DMS 273 treated with DMSO at 0.1 percent for 48 hours (cell line): ENCODE measurements at regions not wholly inside any gene's neighbourhood (a gene's known extent, or its start where the extent isn't known, plus 50 kb on each side); places are given as distances from the start of the nearest gene placed in this dataset.
A peak's percentile ranks its signal among the peaks of the same experiment; 100 is the strongest.

ENCODE experiments used
- DNase-seq: peaks from one replicate; lab custom pipeline; 2025; lab: John Stamatoyannopoulos, UW

DNA sequence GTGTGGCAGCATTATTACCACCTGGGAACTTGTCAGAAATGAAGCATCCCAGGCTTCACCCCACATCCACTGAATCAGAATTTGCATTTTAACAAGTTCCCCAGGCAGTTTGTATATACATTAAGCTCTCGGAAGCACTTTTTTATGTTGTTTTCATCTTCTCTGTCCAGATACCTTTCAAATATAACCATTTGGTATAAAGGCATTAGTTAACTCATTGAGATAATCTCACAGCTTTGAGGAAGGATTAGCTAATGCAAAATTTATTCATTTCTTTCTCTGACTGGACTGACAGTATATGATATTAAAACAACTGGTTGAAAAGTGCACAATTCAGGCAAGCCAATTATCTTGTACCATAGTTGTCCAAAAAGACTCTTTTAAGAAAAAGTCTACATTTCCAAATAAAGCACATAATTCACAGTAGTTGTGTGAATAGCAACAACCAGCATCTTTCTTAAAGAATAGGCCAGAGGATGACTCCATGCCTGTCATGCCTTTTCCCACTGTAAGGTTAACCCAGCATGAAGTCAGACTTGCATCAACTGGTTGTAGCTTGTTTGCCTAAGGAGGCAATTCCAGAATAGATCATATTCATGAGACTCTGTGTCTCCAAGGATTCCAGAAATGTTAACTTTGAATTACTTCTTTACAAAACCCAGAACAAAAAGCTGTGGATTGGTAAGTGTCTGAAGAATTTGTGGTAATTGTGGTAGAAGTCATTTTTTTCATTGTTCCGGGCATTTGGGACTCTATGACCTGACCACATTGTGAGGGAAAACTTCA, 254.3 kb upstream of the SESN3 start:
- no peak for DNase-seq

DNA sequence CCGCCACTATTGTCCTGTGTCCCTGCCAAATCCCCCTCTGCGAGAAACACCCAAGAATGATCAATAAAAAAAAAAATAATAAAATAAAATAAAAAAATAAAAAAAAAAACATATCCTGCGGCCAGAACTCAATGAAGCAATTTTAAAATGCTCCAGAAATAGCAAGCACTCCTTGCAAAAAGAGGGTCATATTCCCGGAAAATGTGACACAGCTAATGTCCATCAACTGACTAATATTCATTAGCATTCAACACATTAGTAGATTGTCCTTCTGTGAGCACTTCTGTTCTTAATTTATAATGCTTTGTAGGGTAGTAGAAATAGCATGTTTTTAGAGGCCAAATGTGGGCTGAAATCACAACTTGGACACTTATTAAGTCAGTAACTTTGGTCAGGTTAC, 252.3 kb upstream of the SESN3 start:
- DNase-seq, result no peak

DNA sequence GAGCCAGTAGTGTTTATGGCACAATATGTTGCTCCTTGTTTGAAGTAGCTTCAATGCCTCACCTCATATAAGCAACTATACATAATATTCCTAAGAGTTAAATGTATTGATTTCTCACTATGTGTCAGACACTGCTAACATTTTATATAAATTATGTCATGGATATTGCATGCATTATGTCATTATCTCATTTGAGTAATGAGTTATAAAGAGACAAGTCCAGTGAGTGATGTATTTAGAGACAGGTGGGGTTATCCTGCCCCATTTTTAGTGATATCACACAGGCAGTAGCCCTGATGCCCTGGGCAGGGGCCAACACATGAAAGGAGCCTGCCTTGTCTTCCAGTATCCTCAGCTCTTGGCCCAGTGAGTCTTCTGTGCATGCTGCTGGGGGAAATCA, 247.0 kb upstream of the SESN3 start:
- DNase-seq, result no peak

DNA sequence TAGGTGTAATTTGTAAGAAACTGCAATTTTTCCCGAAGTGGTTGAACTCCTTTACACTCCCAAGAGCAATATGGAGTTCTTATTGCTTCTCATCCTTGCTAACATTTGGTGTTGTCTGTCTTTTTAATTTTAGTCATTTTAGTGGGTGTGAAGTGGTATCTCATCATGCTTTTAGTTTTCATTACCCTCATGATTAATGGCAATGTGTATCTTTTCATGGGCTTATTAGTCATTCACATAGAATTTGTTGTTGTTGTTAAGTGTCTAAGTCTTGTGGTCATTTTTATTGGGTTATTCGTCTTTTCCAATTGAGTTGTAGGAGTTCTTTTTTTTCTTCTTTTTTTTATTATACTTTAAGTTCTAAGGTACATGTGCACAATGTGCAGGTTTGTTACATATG, 238.3 kb upstream of the SESN3 start:
- no peak for DNase-seq

DNA sequence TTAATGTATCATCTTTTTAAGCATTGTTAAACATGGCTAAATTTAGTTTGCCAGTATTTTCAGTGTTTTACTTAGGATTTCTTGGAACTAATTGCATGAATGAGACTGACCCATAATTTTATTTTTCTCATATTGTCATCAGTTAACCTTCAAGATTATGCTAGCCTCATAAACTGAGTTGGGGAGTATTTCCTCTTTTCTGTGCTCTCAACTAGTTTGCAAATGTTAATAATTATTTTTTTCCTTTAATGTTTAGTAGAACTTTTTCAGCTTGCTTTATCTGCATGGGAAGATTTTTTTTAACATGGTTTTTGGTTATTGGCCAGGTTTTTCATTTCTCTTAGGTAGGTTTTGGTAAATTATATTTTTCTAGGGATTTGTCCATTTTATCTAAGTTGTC, 235.4 kb upstream of the SESN3 start:
- no peak for DNase-seq

DNA sequence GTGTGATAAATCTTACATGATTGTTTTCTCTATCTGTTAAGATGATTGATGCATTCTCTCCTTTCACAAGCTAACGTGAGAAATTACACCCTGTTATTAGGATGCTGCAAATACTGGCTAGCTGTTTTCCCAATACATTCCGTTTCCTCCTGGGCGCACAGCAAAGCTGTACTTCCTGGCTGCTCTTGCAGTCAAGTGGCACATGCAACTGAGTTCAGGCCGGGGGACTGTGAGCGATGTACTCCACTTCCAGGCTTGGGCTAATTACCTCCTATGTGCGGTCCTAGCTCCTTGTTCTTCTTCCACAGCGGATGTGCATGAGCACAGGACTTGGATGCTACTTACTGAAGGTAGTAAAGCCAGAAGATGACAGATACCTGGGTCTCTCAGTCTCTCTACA, 234.9 kb upstream of the SESN3 start:
- no peak for DNase-seq

DNA sequence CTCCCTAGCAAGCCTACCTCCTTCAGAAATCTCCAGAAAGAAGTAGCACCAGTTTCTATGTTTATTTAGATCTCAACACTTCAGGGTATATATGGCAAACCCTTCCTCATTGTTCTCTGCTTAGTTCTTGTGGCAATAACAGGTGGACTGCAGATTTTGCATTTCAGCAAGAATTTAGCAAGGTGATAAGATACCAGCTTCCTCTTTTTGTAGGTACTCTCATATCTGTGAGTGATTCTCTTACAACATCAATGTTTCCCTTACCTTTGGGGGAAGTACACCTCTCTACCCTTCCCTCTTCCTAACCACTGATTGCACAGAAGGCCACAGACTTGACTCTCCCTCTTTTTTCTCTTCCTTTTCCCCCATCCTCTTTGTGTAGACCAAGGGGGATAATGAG, 230.9 kb upstream of the SESN3 start:
- no peak for DNase-seq

DNA sequence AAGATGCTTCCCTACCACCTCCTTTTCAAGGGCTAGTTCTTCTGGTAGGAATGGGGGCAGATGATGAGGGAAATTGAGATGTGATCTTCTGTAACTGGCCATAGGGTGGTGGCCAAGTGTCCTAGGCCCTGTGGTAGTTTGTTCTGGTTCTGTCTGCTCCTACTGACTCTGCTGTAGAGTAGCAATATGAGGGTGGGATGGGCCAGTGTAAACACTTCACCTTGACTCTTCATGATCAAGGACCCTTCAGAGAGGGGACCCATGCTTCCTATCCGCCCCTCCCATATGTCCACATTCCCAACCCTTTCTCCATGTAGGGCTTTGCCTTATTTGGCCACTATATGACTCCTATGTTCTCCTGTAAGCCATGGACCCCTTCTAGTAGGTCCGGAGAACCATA, 230.3 kb upstream of the SESN3 start:
- no peak for DNase-seq

DNA sequence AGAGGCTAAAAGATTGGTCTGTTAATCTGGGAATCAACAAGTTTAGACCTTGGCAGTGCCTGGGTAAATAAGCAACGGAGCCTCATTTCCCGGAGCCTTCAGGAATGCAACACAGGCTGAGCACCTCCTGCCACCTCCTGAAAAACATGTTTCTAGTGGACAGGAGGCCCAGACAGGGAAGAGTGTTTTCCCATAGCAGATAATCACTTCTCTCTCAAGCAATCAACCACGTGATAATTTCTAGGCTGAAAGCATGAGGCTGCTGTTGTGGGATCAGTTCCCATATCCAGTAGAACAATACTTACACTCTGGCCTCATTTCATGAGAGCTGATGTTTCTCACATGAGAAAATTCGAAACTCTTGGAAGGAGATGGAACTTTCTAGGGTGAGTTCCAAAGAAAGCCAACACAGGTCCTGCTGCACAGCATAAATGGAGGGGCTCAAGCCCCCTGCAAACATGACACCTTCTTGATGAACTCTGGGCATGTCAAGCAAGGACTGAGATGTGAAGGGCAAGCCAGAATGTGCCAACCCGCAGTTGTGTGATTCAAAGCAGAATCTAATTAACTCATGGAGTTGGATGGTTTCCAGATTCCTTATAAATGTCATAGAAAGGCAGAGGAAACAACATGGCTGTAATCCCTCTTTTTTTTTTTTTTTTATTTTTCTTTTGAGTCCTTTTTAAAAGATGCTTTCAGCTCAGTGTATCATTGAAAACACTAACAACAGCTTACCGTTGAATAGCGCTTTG, 228.5 kb upstream of the SESN3 start:
- peak; percentile 6 for DNase-seq

DNA sequence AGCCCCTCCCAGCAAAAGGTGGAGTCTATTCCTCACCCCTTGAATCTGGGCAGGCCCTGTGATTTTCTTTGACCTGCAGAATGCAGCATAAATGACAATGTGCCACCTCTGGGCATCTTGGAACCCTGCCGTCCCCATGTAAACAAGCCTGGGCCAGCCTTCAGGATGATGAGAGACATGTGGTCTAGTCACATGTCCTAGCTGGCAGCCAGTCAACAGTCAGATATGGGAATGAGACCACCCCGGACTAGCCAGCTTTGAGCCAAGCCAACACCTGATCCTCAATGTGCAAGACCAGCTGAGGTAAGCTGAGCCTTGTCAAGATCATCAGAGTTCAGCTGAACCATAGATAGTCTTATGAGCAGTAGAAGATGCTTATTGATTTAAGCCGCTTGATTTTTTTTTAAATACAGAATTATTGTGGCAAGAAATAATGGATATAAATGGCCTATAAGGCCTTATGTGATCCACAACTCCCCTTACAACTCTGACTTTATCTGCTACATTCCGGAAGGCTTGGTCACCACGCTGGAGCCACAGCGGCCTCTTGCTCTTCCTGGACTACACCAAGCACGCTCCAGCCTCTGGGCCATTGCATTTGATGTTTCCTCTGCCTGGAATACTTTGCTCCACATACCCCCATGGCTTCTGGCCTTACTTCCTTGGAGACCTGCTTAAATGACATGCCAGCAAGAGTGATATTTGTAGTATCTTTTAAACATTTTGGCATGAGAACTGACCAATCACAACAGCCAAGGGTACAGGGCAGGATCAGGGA, 225.9 kb upstream of the SESN3 start:
- DNase-seq, result no peak

DNA sequence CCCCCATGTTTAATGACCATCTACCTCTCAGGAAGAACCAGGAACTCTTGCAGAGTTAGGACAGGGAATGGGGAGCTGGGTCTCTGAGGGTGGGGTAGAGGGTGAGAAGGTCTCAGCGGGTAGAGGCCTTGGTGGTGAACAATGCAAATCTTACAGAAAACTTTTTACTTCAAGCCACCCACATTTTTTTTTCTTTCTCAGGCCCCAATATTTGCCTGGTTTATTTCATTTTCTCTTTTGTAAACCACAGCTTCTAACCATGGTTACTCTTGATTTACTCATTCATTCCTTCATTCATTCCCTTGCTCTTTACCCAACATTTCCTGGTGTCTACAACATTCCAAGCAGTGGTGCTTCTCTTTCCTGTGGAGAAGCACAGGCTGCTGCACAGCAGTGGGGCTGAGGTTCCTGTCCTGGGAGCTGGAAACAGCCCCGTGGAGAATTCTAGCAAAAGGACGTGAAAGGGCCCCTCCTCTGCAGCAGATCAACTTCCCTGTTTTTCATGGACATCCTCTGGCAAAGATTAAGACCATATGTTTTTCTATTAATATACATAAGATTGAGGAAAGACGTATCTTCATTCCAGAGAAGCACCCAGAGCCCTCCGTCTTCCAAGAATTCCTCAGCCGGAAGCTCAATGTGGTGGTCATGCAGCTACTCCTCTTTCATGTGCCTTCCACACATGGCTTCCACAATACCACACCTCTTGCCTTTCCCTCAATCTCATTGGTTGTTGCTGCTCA, 224.4 kb upstream of the SESN3 start:
- no peak for DNase-seq

DNA sequence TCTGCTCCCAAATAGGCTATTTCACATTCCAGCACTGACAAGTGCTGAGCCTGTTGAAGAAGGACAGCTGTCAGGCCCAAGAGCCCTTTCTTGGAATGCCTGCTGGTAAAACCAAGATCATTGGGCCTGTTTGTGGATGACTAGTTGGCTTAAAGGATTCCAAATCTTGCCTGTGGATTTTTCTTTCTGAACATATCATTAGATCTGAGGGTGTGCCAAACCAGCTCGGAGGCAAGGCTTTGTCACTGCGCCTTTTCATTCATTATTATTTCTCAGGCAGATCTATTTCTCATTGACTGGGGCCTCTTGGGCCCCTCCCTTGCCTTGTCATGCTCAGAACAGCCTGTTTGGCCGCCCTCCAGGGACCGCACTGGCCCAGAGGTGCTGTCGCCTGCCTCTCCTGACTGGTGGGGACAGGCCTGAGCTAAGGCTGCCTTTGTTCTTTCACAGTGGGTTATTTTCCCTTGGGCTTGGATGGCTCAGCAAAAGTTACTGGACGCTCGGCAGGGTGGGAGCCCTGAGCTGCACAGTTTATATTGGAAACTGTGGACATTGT, 222.7 kb upstream of the SESN3 start:
- DNase-seq, result no peak

DNA sequence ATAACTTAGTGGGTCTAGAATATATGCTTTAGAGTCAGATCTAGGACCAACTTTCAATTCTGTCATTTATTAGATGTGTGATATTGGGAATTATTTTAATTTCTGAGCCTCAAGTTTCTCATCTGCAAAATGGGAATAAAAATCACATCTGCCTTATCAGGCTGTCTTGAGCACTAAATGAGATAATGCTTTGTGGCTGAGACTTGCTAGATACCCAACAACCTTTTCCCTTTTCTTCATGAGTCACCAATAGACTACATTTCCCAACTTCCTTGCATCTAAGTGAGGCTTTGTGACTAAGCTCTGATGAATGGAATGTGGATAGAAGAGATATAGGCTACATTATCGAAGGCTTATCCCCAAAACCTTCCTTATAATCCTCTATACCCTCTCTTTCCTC, 220.7 kb upstream of the SESN3 start:
- DNase-seq, result no peak

DNA sequence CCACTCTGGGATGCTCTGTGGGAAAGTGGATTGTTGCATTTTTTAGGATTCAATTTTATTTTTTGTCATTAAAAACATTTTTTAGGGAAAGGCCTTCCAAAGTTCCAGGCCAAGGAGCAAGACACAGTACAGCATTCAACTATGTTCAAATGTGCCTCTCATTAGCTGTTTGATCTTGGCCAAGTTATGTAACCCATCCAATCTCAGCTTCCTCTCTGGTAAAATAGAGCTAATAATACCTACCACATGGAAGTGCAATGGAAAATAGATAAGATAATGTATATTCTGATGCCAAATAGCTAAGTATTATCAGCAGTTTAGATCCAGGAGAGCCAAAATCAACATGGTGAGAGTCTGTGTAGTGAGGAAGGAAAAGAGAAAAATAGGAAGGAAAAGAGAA, 220.3 kb upstream of the SESN3 start:
- DNase-seq, result no peak

DNA sequence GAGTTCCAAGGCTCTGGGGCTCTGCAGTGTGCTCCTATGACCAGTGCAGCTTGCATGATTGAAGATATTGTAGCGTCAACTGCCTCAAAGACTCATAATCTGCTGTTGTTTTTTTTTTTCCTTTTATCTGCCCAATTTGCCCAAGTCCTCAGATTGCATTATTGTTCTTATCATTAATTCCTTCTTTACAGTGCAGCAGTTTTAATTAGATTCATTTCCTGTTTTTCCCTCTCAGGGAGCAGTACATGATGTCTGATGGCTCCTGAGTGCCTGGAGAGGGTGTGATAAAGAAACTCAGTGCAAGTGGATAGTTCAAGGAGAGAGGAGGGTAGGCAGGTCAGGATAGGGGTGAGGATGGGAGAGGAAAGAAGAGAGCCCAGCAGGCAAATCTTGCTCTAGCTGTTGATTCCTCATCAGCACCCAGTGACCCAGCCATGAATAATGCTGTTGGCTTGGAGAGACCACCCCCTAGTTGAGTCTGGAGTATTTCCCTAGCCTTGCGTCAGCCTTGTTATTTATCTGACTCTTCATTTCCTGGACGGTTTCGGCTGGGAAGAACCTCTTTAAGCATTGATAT, 219.6 kb upstream of the SESN3 start:
- no peak for DNase-seq

DNA sequence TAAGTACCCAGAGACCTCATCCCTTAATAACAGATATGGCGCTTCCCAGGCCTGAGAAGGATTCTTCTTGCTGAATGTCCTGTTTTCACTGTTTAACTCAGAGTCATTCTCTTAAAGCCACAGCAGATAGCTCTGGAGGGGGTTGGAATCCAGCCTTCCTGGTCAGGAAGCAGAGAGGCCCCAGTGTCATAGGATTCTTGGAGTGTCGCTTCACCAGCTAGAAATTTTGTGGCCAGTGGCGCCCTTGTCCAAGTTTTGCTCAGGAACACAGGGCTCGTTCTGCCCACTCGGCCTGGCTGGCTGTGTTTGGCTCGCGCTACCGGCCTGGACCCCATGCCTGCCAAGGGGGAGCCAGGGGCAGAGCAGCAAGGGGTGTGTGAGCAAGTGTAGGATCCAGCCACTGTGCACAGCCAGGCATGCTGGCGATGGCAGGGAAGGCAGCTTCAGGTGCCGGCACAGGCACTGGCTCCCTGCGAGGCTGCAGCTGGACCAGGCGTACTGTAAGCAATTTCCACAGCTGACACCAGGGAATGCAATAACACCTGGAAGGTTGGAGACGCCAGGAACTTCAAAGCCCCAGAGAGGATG, 214.8 kb upstream of the SESN3 start:
- no peak for DNase-seq

DNA sequence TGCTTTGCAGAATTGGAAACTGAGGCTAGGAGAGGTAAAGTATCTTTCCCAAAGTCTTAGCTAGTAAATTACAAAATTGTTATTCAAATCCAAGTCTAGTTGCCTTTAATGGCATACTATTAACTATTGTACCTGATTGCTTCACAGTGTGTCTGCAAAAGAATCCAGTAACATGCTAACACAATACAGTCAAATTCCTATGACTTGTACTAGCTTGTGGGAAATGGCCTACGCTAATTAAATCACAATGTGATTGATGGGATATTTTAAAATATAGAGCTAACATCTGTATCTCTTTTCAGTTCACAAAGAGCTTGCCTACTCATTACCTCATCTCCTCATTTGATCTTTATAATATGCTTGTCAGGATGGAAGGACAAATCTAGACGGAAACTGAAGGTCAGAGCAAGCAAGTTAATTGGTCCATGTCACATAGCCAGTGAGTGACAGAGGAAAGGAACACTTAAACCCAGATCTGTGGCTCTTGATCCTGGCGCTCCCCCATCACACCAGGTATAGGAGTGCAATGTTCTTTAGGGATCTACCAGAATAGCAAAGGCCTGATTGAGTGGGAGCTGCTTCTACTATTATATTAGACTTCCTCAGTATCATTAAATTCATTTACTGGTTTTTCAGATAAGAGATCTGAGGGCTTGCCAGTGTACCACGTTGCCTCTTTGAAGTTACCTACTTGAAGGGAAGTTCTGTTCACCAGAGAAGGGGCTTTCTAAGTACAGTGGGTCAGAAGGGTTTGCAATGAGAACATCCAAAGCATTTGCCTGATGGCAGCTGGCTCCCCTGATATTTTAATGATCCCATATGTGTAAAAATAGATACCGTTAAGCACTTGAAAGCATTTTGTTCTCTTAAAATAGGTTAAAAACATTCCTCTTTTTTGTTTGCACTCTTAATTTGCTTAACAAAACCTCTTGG, 213.6 kb upstream of the SESN3 start:
- DNase-seq, result peak; percentile 2

DNA sequence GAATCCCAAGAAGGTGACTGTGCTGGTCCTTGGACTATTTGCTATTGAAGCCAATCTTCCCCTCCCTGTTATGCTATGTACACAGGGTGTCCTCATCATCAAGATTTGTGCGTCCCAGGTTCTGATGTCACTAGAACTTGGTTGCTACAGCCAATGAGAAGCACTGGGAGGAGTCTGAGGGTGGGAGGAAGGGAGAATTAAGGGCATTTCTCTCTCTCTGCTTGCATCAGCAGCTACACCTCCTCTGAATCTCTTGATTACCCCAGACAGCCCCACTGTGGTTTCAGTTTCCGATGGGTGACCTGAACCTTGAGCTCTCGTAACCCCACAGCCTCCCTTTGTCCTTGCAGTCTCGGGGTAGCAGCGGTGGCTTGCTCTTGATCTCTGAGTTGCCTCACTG, 212.4 kb upstream of the SESN3 start:
- DNase-seq, result no peak

DNA sequence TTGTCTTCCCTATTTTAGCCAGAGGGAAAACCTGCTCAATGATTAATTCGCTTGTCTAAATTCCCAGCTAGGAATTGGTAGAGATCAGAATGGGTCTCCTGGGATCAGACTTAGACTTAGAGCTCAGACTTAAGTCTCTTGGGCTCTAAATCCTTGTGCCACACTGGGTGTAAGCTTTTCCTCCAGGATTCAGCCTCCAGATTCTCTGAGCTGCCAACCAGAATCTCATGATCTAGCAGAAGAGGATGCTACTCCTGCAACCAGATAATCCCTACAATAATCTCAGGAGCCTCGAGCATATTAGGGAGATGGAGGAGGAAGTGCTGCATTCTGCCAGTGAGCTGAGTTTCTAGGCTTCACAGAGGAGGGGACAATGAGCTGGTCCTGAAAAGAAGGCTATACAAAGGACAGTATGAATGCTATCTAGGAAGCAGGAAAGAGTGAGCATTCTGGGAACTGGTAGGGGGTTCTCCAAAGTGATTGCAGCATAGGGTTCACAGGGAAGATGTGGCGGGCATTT, 211.6 kb upstream of the SESN3 start:
- DNase-seq, result no peak
